SK-N-SH (cell line): ENCODE measurements at regions not wholly inside any gene's neighbourhood (a gene's known extent, or its start where the extent isn't known, plus 50 kb on each side); places are given as distances from the start of the nearest gene placed in this dataset.

Experiments used
- CTCF ChIA-PET: fragments of 300-600, 350-600 bp; formaldehyde crosslinking; extraction: SDS; loops from one replicate; lab custom pipeline; 2021; lab: Yijun Ruan, JAX
- POLR2A ChIA-PET: fragments of 350-600 bp; sonication (Branson Sonifier 250); formaldehyde crosslinking; extraction: SDS; loops from one replicate; lab custom pipeline; 2020; ENCODE audit warnings: antibody characterized with exemption, inconsistent platforms; lab: Yijun Ruan, JAX
- DNase-seq: peaks from one replicate; pipeline ENCODE4 v3.0.0; 2012
- H2AFZ ChIP-seq: fragments of 200-600 bp; sonication (generic); 2 replicates; pipeline ENCODE4 v1.8.1; 2016; ENCODE audit warnings: antibody characterized with exemption, mild to moderate bottlenecking, low read depth
- H3F3A ChIP-seq: fragments of 200-600 bp; sonication (generic); replicated peaks from 2 replicates; pipeline ENCODE3; 2016; ENCODE audit warnings: antibody characterized with exemption, mild to moderate bottlenecking; ENCODE audit not compliant: insufficient read depth
- H3K27ac ChIP-seq, 2 experiments: fragments of 200-500 bp in 1 of 2; fragments of 200-600 bp in 1 of 2; sonication (Bioruptor generic) in 1 of 2; sonication (generic), shearing (Covaris generic) in 1 of 2; 2 replicates each; pipeline versions ENCODE4 v1.5.1 to v1.6.1; 2014 to 2016; ENCODE audit warnings: low read depth in 2 of 2, inconsistent platforms in 1 of 2, low read length in 1 of 2, mild to moderate bottlenecking in 1 of 2, mixed read lengths in 1 of 2
- H3K27me3 ChIP-seq: fragments of 200-600 bp; sonication (generic), shearing (Covaris generic); 2 replicates; pipeline ENCODE4 v1.6.1; 2016; ENCODE audit warnings: mixed run types; ENCODE audit not compliant: insufficient read depth
- H3K36me3 ChIP-seq, 2 experiments: fragments of 200-500 bp in 1 of 2; fragments of 200-600 bp in 1 of 2; sonication (Bioruptor generic) in 1 of 2; sonication (generic) in 1 of 2; replicated peaks in 1 of 2; 2 replicates each; pipeline versions ENCODE3 to v1.5.1; 2014 to 2016; ENCODE audit warnings: low read length in 1 of 2, mild to moderate bottlenecking in 1 of 2; ENCODE audit not compliant: insufficient read depth in 2 of 2, control insufficient read depth in 1 of 2
- H3K4me1 ChIP-seq, 2 experiments: fragments of 200-500 bp in 1 of 2; fragments of 200-600 bp in 1 of 2; sonication (Bioruptor generic) in 1 of 2; sonication (generic), shearing (Covaris generic) in 1 of 2; 2 replicates each; pipeline versions ENCODE4 v1.5.1 to v1.6.1; 2014 to 2016; ENCODE audit warnings: low read depth in 1 of 2, low read length in 1 of 2, mixed run types in 1 of 2; ENCODE audit not compliant: insufficient read depth in 2 of 2, control insufficient read depth in 1 of 2
- H3K4me2 ChIP-seq: fragments of 200-600 bp; sonication (generic), shearing (Covaris generic); 2 replicates; pipeline ENCODE4 v1.6.1; 2017; ENCODE audit warnings: mixed run types
- H3K4me3 ChIP-seq, 2 experiments: fragments of 200-500 bp in 1 of 2; fragments of 200-600 bp in 1 of 2; sonication (Bioruptor generic) in 1 of 2; sonication (generic), shearing (Covaris generic) in 1 of 2; 2 replicates each; pipeline versions ENCODE4 v1.5.1 to v1.8.1; 2014 to 2016; ENCODE audit warnings: low read depth in 2 of 2, inconsistent platforms in 1 of 2, low read length in 1 of 2, mild to moderate bottlenecking in 1 of 2, mixed read lengths in 1 of 2, moderate library complexity in 1 of 2
- H3K79me2 ChIP-seq: fragments of 200-600 bp; sonication (generic); 2 replicates; pipeline ENCODE4 v1.8.1; 2017; ENCODE audit warnings: mild to moderate bottlenecking; ENCODE audit not compliant: insufficient read depth
- H3K9ac ChIP-seq: fragments of 200-600 bp; sonication (generic); 2 replicates; pipeline ENCODE4 v1.6.1; 2017; ENCODE audit warnings: mixed run types
- H3K9me2 ChIP-seq: fragments of 200-600 bp; sonication (generic); 2 replicates; pipeline ENCODE4 v1.6.1; 2017; ENCODE audit warnings: mixed run types
- H3K9me3 ChIP-seq: fragments of 200-600 bp; sonication (generic); 2 replicates; pipeline ENCODE4 v1.6.1; 2017; ENCODE audit warnings: mixed run types, mild to moderate bottlenecking, moderate library complexity
- H4K20me1 ChIP-seq: fragments of 200-600 bp; sonication (generic); 2 replicates; pipeline ENCODE4 v1.6.1; 2017; ENCODE audit warnings: mild to moderate bottlenecking, mixed run types; ENCODE audit not compliant: insufficient read depth
- CTCF ChIP-seq: fragments of 200-600 bp; sonication (generic); IDR thresholded peaks from 2 replicates; pipeline ENCODE4 v1.6.1; 2017; ENCODE audit warnings: antibody characterized with exemption, mild to moderate bottlenecking, moderate library complexity
- ELF1 ChIP-seq: IDR thresholded peaks from 2 replicates; pipeline ENCODE4 v1.4.0; 2012
- EZH2phosphoT487 ChIP-seq: fragments of 200-600 bp; sonication (generic); IDR thresholded peaks from 2 replicates; pipeline ENCODE4 v1.6.1; 2017; ENCODE audit warnings: low read depth, mixed run types, mild to moderate bottlenecking, antibody characterized with exemption, moderate library complexity, borderline replicate concordance
- FOSL2 ChIP-seq: IDR thresholded peaks from 2 replicates; pipeline ENCODE4 v1.4.0; 2012; ENCODE audit warnings: low read depth, mild to moderate bottlenecking, moderate library complexity, borderline replicate concordance
- FOXM1 ChIP-seq: IDR thresholded peaks from 2 replicates; pipeline ENCODE4 v1.4.0; 2012; ENCODE audit warnings: low read depth, mild to moderate bottlenecking
- GABPA ChIP-seq: IDR thresholded peaks from 2 replicates; pipeline ENCODE4 v1.4.0; 2012; ENCODE audit warnings: low read depth, mild to moderate bottlenecking
- IRF3 ChIP-seq: fragments of 150-350 bp; IDR thresholded peaks from 2 replicates; pipeline ENCODE4 v1.6.1; 2016; ENCODE audit warnings: mild to moderate bottlenecking, low read depth, low read length
- JUND ChIP-seq: IDR thresholded peaks from 2 replicates; pipeline ENCODE4 v1.4.0; 2012
- MEF2A ChIP-seq: IDR thresholded peaks from 2 replicates; pipeline ENCODE4 v1.4.0; 2012; ENCODE audit warnings: low read depth, borderline replicate concordance
- PBX3 ChIP-seq: IDR thresholded peaks from 2 replicates; pipeline ENCODE4; 2012
- RCOR1 ChIP-seq: fragments of 150-350 bp; IDR thresholded peaks from 2 replicates; pipeline ENCODE4 v1.6.1; 2017; ENCODE audit warnings: antibody characterized with exemption, low read length
- REST ChIP-seq: IDR thresholded peaks from 2 replicates; pipeline ENCODE4 v1.6.1; 2012; ENCODE audit warnings: mild to moderate bottlenecking, low read depth, low read length, moderate library complexity
- RFX5 ChIP-seq: IDR thresholded peaks from 2 replicates; pipeline ENCODE4 v1.6.1; 2012; ENCODE audit warnings: mild to moderate bottlenecking, improper control_type of control experiment, low read length
- SIN3A ChIP-seq: IDR thresholded peaks from 2 replicates; pipeline ENCODE4 v1.6.1; 2012; ENCODE audit warnings: low read depth, mild to moderate bottlenecking, low read length, moderate library complexity, borderline replicate concordance
- SMC3 ChIP-seq: IDR thresholded peaks from 2 replicates; pipeline ENCODE4 v1.6.1; 2012; ENCODE audit warnings: low read depth, low read length, improper control_type of control experiment
- USF1 ChIP-seq: IDR thresholded peaks from 2 replicates; pipeline ENCODE4 v1.4.0; 2012; ENCODE audit warnings: low read depth, borderline replicate concordance
- USF2 ChIP-seq: fragments of 150-350 bp; IDR thresholded peaks from 2 replicates; pipeline ENCODE4 v1.6.1; 2017; ENCODE audit warnings: antibody characterized with exemption, low read length, low read depth, borderline replicate concordance
- ZBTB33 ChIP-seq: IDR thresholded peaks from 2 replicates; pipeline ENCODE4 v1.4.0; 2012; ENCODE audit warnings: low read depth, borderline replicate concordance
- WGBS: methylation state at CpG from one replicate; pipeline ENCODE4 v1.1.6; 2017; ENCODE audit warnings: low lambda C conversion rate; 5-methylcytosine and 5-hydroxymethylcytosine counted together

GRCh38 chr20:19867074-19867473 is 109.0 kb downstream of the RIN2 start:
- WGBS, result 87% methylated on average over 2 of the region's 2 CpGs
- no peaks in the 10 kb centered on the region for H3F3A ChIP-seq
- no peaks in the 10 kb centered on the region for H3K36me3 ChIP-seq
- H3K4me3 ChIP-seq, result no peak overlapping the region
- ChIA-PET POLR2A (no interaction called here), CTCF (interaction anchor here (1.3 kb wide), 1 partner anchor 19 kb away, joined by 3 read pairs; no protein-coding TSS in a partner anchor)
- no peaks in the 10 kb centered on the region for H3K9me3 ChIP-seq
- no peak overlapping the region for H3K4me2 ChIP-seq
- no peaks in the 10 kb centered on the region for H3K9me2 ChIP-seq
- no peak overlapping the region for H2AFZ ChIP-seq
- no peaks in the 10 kb centered on the region for H3K4me1 ChIP-seq
- H3K27me3 ChIP-seq, result no peaks in the 10 kb centered on the region
- no peak for TF ChIP-seq CTCF
- no peak for TF ChIP-seq REST
- no peak for TF ChIP-seq USF1
- TF ChIP-seq IRF3, result no peak
- TF ChIP-seq RFX5, result no peak
- no peak for TF ChIP-seq MEF2A
- TF ChIP-seq PBX3, result no peak
- TF ChIP-seq ELF1, result no peak
- TF ChIP-seq JUND, result no peak
- no peak for TF ChIP-seq ZBTB33
- no peak for TF ChIP-seq RCOR1
- no peak for TF ChIP-seq SMC3
- TF ChIP-seq USF2, result no peak
- no peak for TF ChIP-seq FOSL2
- TF ChIP-seq SIN3A, result no peak
- no peak for TF ChIP-seq FOXM1
- TF ChIP-seq GABPA, result no peak
- TF ChIP-seq EZH2phosphoT487, result no peak
- H3K9ac ChIP-seq, result no peak overlapping the region
- DNase-seq, result no peak
- no peak overlapping the region for H3K27ac ChIP-seq
- H3K79me2 ChIP-seq, result no peaks in the 10 kb centered on the region; the same call in 1 of the 2 replicates
- no peaks in the 10 kb centered on the region for H4K20me1 ChIP-seq
